ENCODE measurements at regions not wholly inside any gene's neighbourhood (a gene's known extent, or its start where the extent isn't known, plus 50 kb on each side); places are given as distances from the start of the nearest gene placed in this dataset.
A peak's percentile ranks its signal among the peaks of the same experiment; 100 is the strongest.

DNA sequence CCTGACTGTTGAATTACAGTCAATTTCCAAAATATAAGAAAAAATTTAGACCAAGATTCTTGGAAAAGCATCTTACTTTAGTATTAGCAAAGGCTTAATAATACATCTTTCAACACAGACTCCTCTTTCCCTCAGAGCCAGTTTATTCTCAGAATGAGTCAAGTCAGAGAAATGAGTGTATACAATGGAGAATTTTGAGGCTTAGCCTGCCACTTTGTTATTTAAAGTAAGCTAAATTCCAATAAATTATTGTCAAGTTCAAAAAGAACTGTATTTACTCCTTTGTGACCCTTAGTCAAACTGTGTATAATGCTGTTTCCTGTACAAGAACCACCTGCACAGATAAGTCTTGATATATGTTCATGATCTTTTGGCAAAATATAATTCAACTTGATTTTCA, 428.5 kb upstream of the ITGA1 start:
- H3K27me3 ChIP-seq (ENCODE audit: control insufficient read depth in 3 of 3, insufficient read depth in 3 of 3, low read depth in 1 of 3, low read length in 3 of 3), result no peaks in the 10 kb centered on the region
- H2BK15ac ChIP-seq (ENCODE audit: low read length), result no peak overlapping the region
- no peak overlapping the region for H3K23ac ChIP-seq (ENCODE audit: low read depth, low read length, poor library complexity)
- H3K36me3 ChIP-seq (replicated peaks in 1 of 2; ENCODE audit: control insufficient read depth in 2 of 2, insufficient read depth in 2 of 2, low read length in 2 of 2), result no peaks in the 10 kb centered on the region
- peak overlapping the region; percentile 35 for H2AFZ ChIP-seq (ENCODE audit: low read length)
- H3K4me3 ChIP-seq (ENCODE audit: low read length in 2 of 2), result no peak overlapping the region
- H4K91ac ChIP-seq (ENCODE audit: low read depth, low read length, poor library complexity), result no peak overlapping the region
- H3K4ac ChIP-seq (ENCODE audit: low read length), result no peak overlapping the region
- H2BK120ac ChIP-seq (ENCODE audit: low read depth, low read length), result no peak overlapping the region
- no peak overlapping the region for H4K8ac ChIP-seq (ENCODE audit: low read depth, low read length)
- H3K4me1 ChIP-seq (ENCODE audit: control insufficient read depth in 2 of 2, insufficient read depth in 1 of 2, low read depth in 1 of 2, low read length in 2 of 2), result no peaks in the 10 kb centered on the region
- H3K27ac ChIP-seq (replicated peaks; ENCODE audit: low read length), result no peak overlapping the region
- no peak overlapping the region for H3K4me2 ChIP-seq (ENCODE audit: insufficient read depth, low read length, poor library complexity, severe bottlenecking)
- no peak overlapping the region for H3K14ac ChIP-seq (ENCODE audit: low read length)
- no peaks in the 10 kb centered on the region for H3K79me1 ChIP-seq (ENCODE audit: low read depth, low read length)
- H2BK5ac ChIP-seq (ENCODE audit: low read length), result no peak overlapping the region
- H3K9ac ChIP-seq (ENCODE audit: low read depth, low read length, poor library complexity), result no peak overlapping the region
- H2AK5ac ChIP-seq (ENCODE audit: low read depth, low read length), result no peak overlapping the region
- H2BK12ac ChIP-seq (ENCODE audit: low read length), result no peak overlapping the region
- no peak overlapping the region for H3K18ac ChIP-seq (ENCODE audit: low read length)
- no peak for DNase-seq (ENCODE audit: low spot score)
- H3K9me3 ChIP-seq (replicated peaks in 1 of 2; ENCODE audit: control insufficient read depth in 2 of 2, insufficient read depth in 1 of 2, low read depth in 1 of 2, low read length in 2 of 2), result no peaks in the 10 kb centered on the region

DNA sequence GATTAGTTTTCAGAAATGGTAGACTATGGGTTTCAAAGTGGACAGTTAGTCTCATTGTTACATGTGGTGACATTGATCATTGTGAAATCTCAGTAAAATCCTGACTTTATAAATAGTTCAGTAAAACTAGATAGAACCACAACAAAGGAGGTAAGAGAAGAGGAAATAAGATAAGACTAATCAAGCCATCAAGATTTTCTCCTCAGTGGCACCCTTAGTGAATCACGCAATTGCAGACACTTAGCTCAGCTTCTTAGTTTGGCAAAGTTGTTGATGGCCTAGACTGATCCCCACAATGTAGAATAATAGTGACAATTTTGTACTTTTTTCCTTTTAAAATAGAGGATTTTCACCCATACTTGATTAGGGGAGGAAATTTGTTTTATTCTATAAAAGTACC, 426.7 kb upstream of the ITGA1 start:
- H2AK5ac ChIP-seq (ENCODE audit: low read depth, low read length), result no peak overlapping the region

DNA sequence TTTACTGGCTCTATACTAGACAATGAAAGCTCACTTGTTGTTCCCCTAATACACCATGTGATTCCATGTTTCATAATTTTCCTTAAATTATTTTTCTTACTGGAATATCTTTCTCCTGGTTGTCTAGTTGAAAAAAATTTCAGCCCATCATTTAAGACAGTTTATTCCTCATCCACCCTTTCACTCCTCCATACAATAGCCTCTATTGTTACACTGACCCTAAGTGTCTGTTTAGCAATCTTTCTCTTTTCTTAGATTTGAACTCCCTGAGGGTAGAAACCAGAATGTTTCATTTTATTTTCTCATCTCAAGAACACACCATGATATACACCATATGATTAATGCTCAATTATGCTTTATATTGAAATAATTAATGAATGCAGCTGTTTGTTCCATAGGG, 413.4 kb upstream of the ITGA1 start:
- Histone ChIP-seq H3K4me2 (ENCODE audit: insufficient read depth, low read length, poor library complexity, severe bottlenecking) (no peak overlapping the region), H3K27me3 (ENCODE audit: control insufficient read depth in 3 of 3, insufficient read depth in 3 of 3, low read depth in 1 of 3, low read length in 3 of 3) (no peaks in the 10 kb centered on the region), H3K9me3 (replicated peaks in 1 of 2; ENCODE audit: control insufficient read depth in 2 of 2, insufficient read depth in 1 of 2, low read depth in 1 of 2, low read length in 2 of 2) (no peaks in the 10 kb centered on the region), H3K4me1 (ENCODE audit: control insufficient read depth in 2 of 2, insufficient read depth in 1 of 2, low read depth in 1 of 2, low read length in 2 of 2) (peaks cover 0 to 11% of the 10 kb centered on the region in 2 donors), H4K91ac (ENCODE audit: low read depth, low read length, poor library complexity) (no peak overlapping the region), H3K36me3 (replicated peaks in 1 of 2; ENCODE audit: control insufficient read depth in 2 of 2, insufficient read depth in 2 of 2, low read length in 2 of 2) (no peaks in the 10 kb centered on the region), H2BK5ac (ENCODE audit: low read length) (no peak overlapping the region), H3K14ac (ENCODE audit: low read length) (no peak overlapping the region), H3K27ac (replicated peaks; ENCODE audit: low read length) (no peak overlapping the region), H3K4me3 (ENCODE audit: low read length in 2 of 2) (no peak overlapping the region), H3K4ac (ENCODE audit: low read length) (no peak overlapping the region), H3K23ac (ENCODE audit: low read depth, low read length, poor library complexity) (no peak overlapping the region), H4K8ac (ENCODE audit: low read depth, low read length) (no peak overlapping the region), H2BK15ac (ENCODE audit: low read length) (no peak overlapping the region), H2BK120ac (ENCODE audit: low read depth, low read length) (no peak overlapping the region), H3K18ac (ENCODE audit: low read length) (no peak overlapping the region), H2AFZ (ENCODE audit: low read length) (no peak overlapping the region), H2BK12ac (ENCODE audit: low read length) (no peak overlapping the region), H3K9ac (ENCODE audit: low read depth, low read length, poor library complexity) (no peak overlapping the region), H2AK5ac (ENCODE audit: low read depth, low read length) (no peak overlapping the region), H3K79me1 (ENCODE audit: low read depth, low read length) (no peaks in the 10 kb centered on the region)
- DNase-seq (ENCODE audit: low spot score), result no peak

More for the DNA sequence above, 426.7 kb upstream of the ITGA1 start:
- no peak overlapping the region for H4K91ac ChIP-seq (ENCODE audit: low read depth, low read length, poor library complexity)
- H3K18ac ChIP-seq (ENCODE audit: low read length), result no peak overlapping the region
- H2BK12ac ChIP-seq (ENCODE audit: low read length), result no peak overlapping the region
- H2BK15ac ChIP-seq (ENCODE audit: low read length), result no peak overlapping the region
- no peak overlapping the region for H3K4me3 ChIP-seq (ENCODE audit: low read length in 2 of 2)
- H3K79me1 ChIP-seq (ENCODE audit: low read depth, low read length), result no peaks in the 10 kb centered on the region
- H3K27ac ChIP-seq (replicated peaks; ENCODE audit: low read length), result no peak overlapping the region
- H3K4me1 ChIP-seq (ENCODE audit: control insufficient read depth in 2 of 2, insufficient read depth in 1 of 2, low read depth in 1 of 2, low read length in 2 of 2), result peaks cover 0 to 8% of the 10 kb centered on the region in 2 donors
- H3K23ac ChIP-seq (ENCODE audit: low read depth, low read length, poor library complexity), result no peak overlapping the region
- H2BK5ac ChIP-seq (ENCODE audit: low read length), result no peak overlapping the region
- no peaks in the 10 kb centered on the region for H3K9me3 ChIP-seq (replicated peaks in 1 of 2; ENCODE audit: control insufficient read depth in 2 of 2, insufficient read depth in 1 of 2, low read depth in 1 of 2, low read length in 2 of 2)
- no peak overlapping the region for H3K4ac ChIP-seq (ENCODE audit: low read length)
- H2AFZ ChIP-seq (ENCODE audit: low read length), result no peak overlapping the region
- no peak for DNase-seq (ENCODE audit: low spot score)
- no CpG with 5 or more reads among the region's 1 CpG for WGBS, 2 donors (ENCODE audit: extremely low coverage in 2 of 2, insufficient read length in 2 of 2, insufficient replicate concordance in 1 of 2)
- H2BK120ac ChIP-seq (ENCODE audit: low read depth, low read length), result no peak overlapping the region
- no peak overlapping the region for H3K14ac ChIP-seq (ENCODE audit: low read length)
- H3K9ac ChIP-seq (ENCODE audit: low read depth, low read length, poor library complexity), result no peak overlapping the region
- H3K27me3 ChIP-seq (ENCODE audit: control insufficient read depth in 3 of 3, insufficient read depth in 3 of 3, low read depth in 1 of 3, low read length in 3 of 3), result no peaks in the 10 kb centered on the region
- H3K36me3 ChIP-seq (replicated peaks in 1 of 2; ENCODE audit: control insufficient read depth in 2 of 2, insufficient read depth in 2 of 2, low read length in 2 of 2), result no peaks in the 10 kb centered on the region
- no peak overlapping the region for H3K4me2 ChIP-seq (ENCODE audit: insufficient read depth, low read length, poor library complexity, severe bottlenecking)
- no peak overlapping the region for H4K8ac ChIP-seq (ENCODE audit: low read depth, low read length)

DNA sequence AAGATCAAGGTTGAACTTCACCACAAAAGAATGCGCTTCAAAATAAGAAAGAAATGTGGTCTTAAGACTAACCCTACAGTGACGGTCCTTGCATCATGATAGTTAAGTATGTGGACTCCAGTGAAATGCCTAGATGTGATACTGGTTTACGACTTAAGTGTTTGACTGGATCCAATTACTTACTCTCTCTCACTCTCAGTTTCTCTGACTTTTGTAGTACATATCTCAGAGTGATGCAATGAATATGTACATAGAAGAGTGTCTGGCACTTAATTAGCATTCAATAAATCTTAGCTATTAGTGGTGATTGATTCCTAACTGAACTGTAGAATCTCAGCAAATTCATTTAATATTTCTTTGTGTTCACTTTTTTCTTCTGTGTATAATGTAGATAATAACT, 411.7 kb upstream of the ITGA1 start:
- Histone ChIP-seq H3K9ac (ENCODE audit: low read depth, low read length, poor library complexity) (no peak overlapping the region), H3K9me3 (replicated peaks in 1 of 2; ENCODE audit: control insufficient read depth in 2 of 2, insufficient read depth in 1 of 2, low read depth in 1 of 2, low read length in 2 of 2) (no peaks in the 10 kb centered on the region), H3K23ac (ENCODE audit: low read depth, low read length, poor library complexity) (no peak overlapping the region), H4K8ac (ENCODE audit: low read depth, low read length) (no peak overlapping the region), H2BK12ac (ENCODE audit: low read length) (no peak overlapping the region), H4K91ac (ENCODE audit: low read depth, low read length, poor library complexity) (no peak overlapping the region), H3K27ac (replicated peaks; ENCODE audit: low read length) (no peak overlapping the region), H3K27me3 (ENCODE audit: control insufficient read depth in 3 of 3, insufficient read depth in 3 of 3, low read depth in 1 of 3, low read length in 3 of 3) (no peaks in the 10 kb centered on the region), H3K79me1 (ENCODE audit: low read depth, low read length) (no peaks in the 10 kb centered on the region), H2AK5ac (ENCODE audit: low read depth, low read length) (no peak overlapping the region), H3K4ac (ENCODE audit: low read length) (no peak overlapping the region), H2BK15ac (ENCODE audit: low read length) (no peak overlapping the region), H3K4me2 (ENCODE audit: insufficient read depth, low read length, poor library complexity, severe bottlenecking) (no peak overlapping the region), H2BK120ac (ENCODE audit: low read depth, low read length) (no peak overlapping the region), H3K4me3 (ENCODE audit: low read length in 2 of 2) (no peak overlapping the region), H2BK5ac (ENCODE audit: low read length) (no peak overlapping the region), H3K36me3 (replicated peaks in 1 of 2; ENCODE audit: control insufficient read depth in 2 of 2, insufficient read depth in 2 of 2, low read length in 2 of 2) (no peaks in the 10 kb centered on the region), H3K4me1 (ENCODE audit: control insufficient read depth in 2 of 2, insufficient read depth in 1 of 2, low read depth in 1 of 2, low read length in 2 of 2) (peaks cover 0 to 11% of the 10 kb centered on the region in 2 donors), H3K18ac (ENCODE audit: low read length) (no peak overlapping the region), H3K14ac (ENCODE audit: low read length) (no peak overlapping the region), H2AFZ (ENCODE audit: low read length) (no peak overlapping the region)
- WGBS, 2 donors (ENCODE audit: extremely low coverage in 2 of 2, insufficient read length in 2 of 2, insufficient replicate concordance in 1 of 2), result no CpG with 5 or more reads among the region's 3 CpGs
- no peak for DNase-seq (ENCODE audit: low spot score)
